IPS DF 6.9 (cell line): ENCODE measurements at regions not wholly inside any gene's neighbourhood (a gene's known extent, or its start where the extent isn't known, plus 50 kb on each side); places are given as distances from the start of the nearest gene placed in this dataset.

Experiments
- DNase-seq: peaks from one replicate; pipeline ENCODE4 v3.0.0-alpha.2; 2013; ENCODE audit warnings: low read depth, low spot score
- H3K27ac ChIP-seq: one replicate; pipeline ENCODE4 v1.5.1; 2013; ENCODE audit warnings: low read length, control low read depth
- H3K27me3 ChIP-seq: 2 replicates; pipeline ENCODE4 v1.6.1; 2013; ENCODE audit warnings: mild to moderate bottlenecking, low read length; ENCODE audit not compliant: control insufficient read depth, insufficient read depth
- H3K36me3 ChIP-seq: 2 replicates; pipeline ENCODE4 v1.6.1; 2013; ENCODE audit warnings: low read length; ENCODE audit not compliant: control insufficient read depth, insufficient read depth
- H3K4me1 ChIP-seq: 2 replicates; pipeline ENCODE4 v1.6.1; 2013; ENCODE audit warnings: low read length; ENCODE audit not compliant: control insufficient read depth, insufficient read depth
- H3K4me3 ChIP-seq: 2 replicates; pipeline ENCODE4 v1.5.1; 2013; ENCODE audit warnings: mild to moderate bottlenecking, low read length
- H3K9me3 ChIP-seq: 2 replicates; pipeline ENCODE4 v1.6.1; 2013; ENCODE audit warnings: low read length, inconsistent platforms; ENCODE audit not compliant: control insufficient read depth, insufficient read depth
- WGBS: extraction: QIAGEN DNeasy Blood & Tissue Kit; methylation state at CpG from one replicate; pipeline ENCODE4 v1.1.7; 2013; ENCODE audit warnings: mixed read lengths, missing lambda C conversion rate; ENCODE audit not compliant: insufficient read length, insufficient coverage; 5-methylcytosine and 5-hydroxymethylcytosine counted together

DNA sequence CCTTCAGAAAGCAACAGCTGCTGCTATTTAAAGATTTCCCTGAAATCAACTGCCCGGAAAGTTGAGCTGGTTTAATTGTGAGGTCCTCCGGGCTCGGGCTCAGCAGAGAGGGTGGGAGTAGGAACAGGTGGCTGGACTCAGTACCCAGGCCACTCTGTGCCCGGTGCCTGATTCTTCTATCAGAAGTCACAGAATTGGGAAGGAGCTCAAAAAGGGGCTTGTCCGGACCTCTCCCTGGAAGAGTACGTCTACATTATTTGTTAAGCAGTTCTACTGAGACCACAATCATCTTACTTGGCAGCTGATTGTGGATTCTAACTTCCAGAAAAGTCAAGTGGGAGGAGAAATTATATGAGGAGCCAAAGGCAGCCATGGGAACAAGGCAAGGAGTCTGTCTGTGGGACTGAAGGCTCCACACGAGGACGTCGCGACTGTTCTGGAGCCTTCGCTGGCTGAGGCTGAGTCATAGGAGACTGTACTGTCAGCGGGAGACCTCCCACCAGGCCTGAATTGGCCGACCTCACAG, 91.7 kb upstream of the ANKRD10 start:
- WGBS = no CpG with 5 or more reads among the region's 13 CpGs
- H3K27ac ChIP-seq = no peak overlapping the region

DNA sequence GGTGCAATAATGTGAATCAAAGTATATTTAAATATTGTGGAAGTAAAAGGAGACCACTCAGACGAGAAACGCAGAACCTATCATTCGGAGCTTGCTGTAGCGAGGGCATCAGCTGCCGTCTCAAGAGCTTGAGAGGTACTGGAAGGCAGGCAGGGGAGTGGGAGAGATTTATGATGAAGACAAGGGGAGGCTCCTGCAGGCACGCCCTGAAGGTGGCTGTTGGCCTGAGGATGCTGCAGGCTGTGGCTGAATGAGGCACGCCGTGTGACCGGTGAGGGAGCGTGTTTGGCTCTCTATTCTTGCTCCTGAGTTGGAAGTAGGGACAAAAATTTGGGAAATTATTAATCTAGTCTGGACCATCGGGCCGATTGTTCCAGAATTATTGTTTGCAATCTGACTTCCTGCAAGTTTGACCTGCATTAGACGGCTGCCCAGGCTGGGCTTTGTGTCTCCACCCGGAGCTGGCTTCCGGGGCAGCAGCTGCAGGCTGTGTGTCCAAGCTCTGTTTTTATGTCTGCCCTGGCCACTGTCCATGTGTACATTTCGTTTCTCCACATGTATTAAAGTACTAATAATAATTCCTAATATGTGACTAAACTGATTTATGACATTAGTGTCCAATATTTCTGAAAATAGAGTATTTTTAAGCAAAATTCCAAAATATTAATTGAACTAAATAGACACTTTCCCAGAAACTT, 91.1 kb upstream of the ANKRD10 start:
- no peak overlapping the region for H3K4me3 ChIP-seq
- H3K9me3 ChIP-seq = no peaks in the 10 kb centered on the region
- H3K27ac ChIP-seq = no peak overlapping the region
- H3K36me3 ChIP-seq = no peaks in the 10 kb centered on the region
- no CpG with 5 or more reads among the region's 16 CpGs for WGBS
- H3K27me3 ChIP-seq = no peaks in the 10 kb centered on the region
- H3K4me1 ChIP-seq = 0 out of 2 replicates have a peak, but pooled peaks cover 1% of the 10 kb centered on the region
- DNase-seq = no peak

More for the DNA sequence above, 91.7 kb upstream of the ANKRD10 start:
- no peak for DNase-seq
- H3K36me3 ChIP-seq = no peaks in the 10 kb centered on the region
- H3K4me1 ChIP-seq = 0 out of 2 replicates have a peak, but pooled peaks cover 1% of the 10 kb centered on the region
- no peak overlapping the region for H3K4me3 ChIP-seq
- H3K9me3 ChIP-seq = no peaks in the 10 kb centered on the region
- H3K27me3 ChIP-seq = no peaks in the 10 kb centered on the region

- Histone ChIP-seq H3K4me1 (0 out of 2 replicates have a peak, but pooled peaks cover 1% of the 10 kb centered on the region), H3K9me3 (no peaks in the 10 kb centered on the region), H3K27me3 (no peaks in the 10 kb centered on the region), H3K36me3 (no peaks in the 10 kb centered on the region), H3K27ac (no peak overlapping the region), H3K4me3 (no peak overlapping the region)
- DNase-seq = no peak
- WGBS = no CpG with 5 or more reads among the region's 6 CpGs
Measured at GRCh38 chr13:111005364-111005763, 90.5 kb upstream of the ANKRD10 start.

- Histone ChIP-seq H3K27ac (no peak overlapping the region), H3K27me3 (no peaks in the 10 kb centered on the region), H3K4me1 (0 out of 2 replicates have a peak, but pooled peaks cover 1% of the 10 kb centered on the region), H3K36me3 (no peaks in the 10 kb centered on the region), H3K4me3 (no peak overlapping the region), H3K9me3 (no peaks in the 10 kb centered on the region)
- WGBS = no CpG with 5 or more reads among the region's 6 CpGs
- no peak for DNase-seq
Measured at GRCh38 chr13:111004444-111004843, 89.6 kb upstream of the ANKRD10 start.

GRCh38 chr13:111001636-111002035, 86.8 kb upstream of the ANKRD10 start:
- H3K4me1 ChIP-seq = no peaks in the 10 kb centered on the region
- H3K27me3 ChIP-seq = no peaks in the 10 kb centered on the region
- no peak overlapping the region for H3K4me3 ChIP-seq
- H3K27ac ChIP-seq = no peak overlapping the region
- H3K9me3 ChIP-seq = no peaks in the 10 kb centered on the region
- H3K36me3 ChIP-seq = no peaks in the 10 kb centered on the region
- WGBS = no CpG with 5 or more reads among the region's 2 CpGs
- DNase-seq = no peak

DNA sequence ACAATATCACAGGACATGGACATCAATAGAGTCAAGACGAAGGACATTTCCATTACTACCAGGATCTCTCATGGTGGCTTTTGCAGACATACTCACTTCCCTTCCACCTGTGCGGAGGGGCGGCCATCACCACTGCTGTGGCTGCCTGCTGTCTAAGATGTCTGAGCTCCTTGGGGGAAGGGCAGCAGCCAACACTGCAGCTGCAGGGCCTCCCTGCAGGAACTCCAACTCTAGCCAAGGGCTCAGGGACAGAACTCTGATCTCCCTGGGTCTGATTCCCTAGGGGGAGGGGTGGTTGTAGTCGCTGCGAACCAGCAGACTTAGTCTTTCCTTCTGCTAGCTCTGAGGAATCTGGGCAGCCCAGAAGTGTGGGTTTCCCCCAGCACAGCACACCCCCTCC, 78.9 kb upstream of the ANKRD10 start:
- H3K36me3 ChIP-seq = no peaks in the 10 kb centered on the region
- no peak overlapping the region for H3K4me3 ChIP-seq
- no peaks in the 10 kb centered on the region for H3K27me3 ChIP-seq
- H3K27ac ChIP-seq = no peak overlapping the region
- peak; percentile 7 for DNase-seq
- no peaks in the 10 kb centered on the region for H3K9me3 ChIP-seq
- no CpG with 5 or more reads among the region's 5 CpGs for WGBS
- peaks cover 2% of the 10 kb centered on the region; the same call in 1 of the 2 replicates for H3K4me1 ChIP-seq

- Histone ChIP-seq H3K9me3 (no peaks in the 10 kb centered on the region), H3K27me3 (no peaks in the 10 kb centered on the region), H3K27ac (no peak overlapping the region), H3K4me3 (no peak overlapping the region), H3K4me1 (peaks cover 2% of the 10 kb centered on the region; the same call in 1 of the 2 replicates), H3K36me3 (no peaks in the 10 kb centered on the region)
- no CpG with 5 or more reads among the region's 21 CpGs for WGBS
- DNase-seq = no peak
Measured at GRCh38 chr13:110991991-110992508, 77.2 kb upstream of the ANKRD10 start.

GRCh38 chr13:110989331-110989730, 74.5 kb upstream of the ANKRD10 start:
- no CpG with 5 or more reads among the region's 5 CpGs for WGBS
- Histone ChIP-seq H3K36me3 (no peaks in the 10 kb centered on the region), H3K27me3 (no peaks in the 10 kb centered on the region), H3K4me3 (no peak overlapping the region), H3K9me3 (no peaks in the 10 kb centered on the region), H3K4me1 (peaks cover 2% of the 10 kb centered on the region; the same call in 1 of the 2 replicates), H3K27ac (no peak overlapping the region)
- DNase-seq = no peak

DNA sequence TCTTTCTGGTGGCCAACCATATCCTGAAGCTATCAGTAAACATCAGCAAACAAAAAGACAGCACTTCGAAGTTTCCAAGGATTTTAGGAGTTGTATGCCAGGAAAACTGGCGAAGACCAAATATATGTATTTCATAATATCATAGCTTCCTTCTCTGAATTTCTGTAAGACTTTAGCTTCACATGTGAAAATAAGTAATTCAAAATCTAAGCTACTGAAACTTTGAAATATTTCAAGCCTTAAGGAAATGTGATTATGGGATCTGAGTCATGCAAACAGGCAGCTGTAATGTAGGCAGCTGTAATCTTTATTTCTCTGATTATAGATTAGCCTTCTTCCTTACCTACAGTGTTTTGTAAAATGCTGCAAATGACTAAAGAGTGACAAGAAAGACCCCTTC, 70.7 kb upstream of the ANKRD10 start:
- Histone ChIP-seq H3K9me3 (no peaks in the 10 kb centered on the region), H3K27ac (no peak overlapping the region), H3K4me3 (no peak overlapping the region), H3K36me3 (no peaks in the 10 kb centered on the region), H3K4me1 (no peaks in the 10 kb centered on the region), H3K27me3 (no peaks in the 10 kb centered on the region)
- no peak for DNase-seq
- WGBS = no CpG with 5 or more reads among the region's 2 CpGs

- H3K27ac ChIP-seq = no peak overlapping the region
- no peak overlapping the region for H3K4me3 ChIP-seq
- H3K27me3 ChIP-seq = no peaks in the 10 kb centered on the region
- no peak for DNase-seq
- no peaks in the 10 kb centered on the region for H3K36me3 ChIP-seq
- no peaks in the 10 kb centered on the region for H3K9me3 ChIP-seq
- no CpG with 5 or more reads among the region's 3 CpGs for WGBS
- no peaks in the 10 kb centered on the region for H3K4me1 ChIP-seq
Measured at GRCh38 chr13:110984798-110985197, 69.9 kb upstream of the ANKRD10 start.
